ENCODE measurements at regions not wholly inside any gene's neighbourhood (a gene's known extent, or its start where the extent isn't known, plus 50 kb on each side); places are given as distances from the start of the nearest gene placed in this dataset.

DNA sequence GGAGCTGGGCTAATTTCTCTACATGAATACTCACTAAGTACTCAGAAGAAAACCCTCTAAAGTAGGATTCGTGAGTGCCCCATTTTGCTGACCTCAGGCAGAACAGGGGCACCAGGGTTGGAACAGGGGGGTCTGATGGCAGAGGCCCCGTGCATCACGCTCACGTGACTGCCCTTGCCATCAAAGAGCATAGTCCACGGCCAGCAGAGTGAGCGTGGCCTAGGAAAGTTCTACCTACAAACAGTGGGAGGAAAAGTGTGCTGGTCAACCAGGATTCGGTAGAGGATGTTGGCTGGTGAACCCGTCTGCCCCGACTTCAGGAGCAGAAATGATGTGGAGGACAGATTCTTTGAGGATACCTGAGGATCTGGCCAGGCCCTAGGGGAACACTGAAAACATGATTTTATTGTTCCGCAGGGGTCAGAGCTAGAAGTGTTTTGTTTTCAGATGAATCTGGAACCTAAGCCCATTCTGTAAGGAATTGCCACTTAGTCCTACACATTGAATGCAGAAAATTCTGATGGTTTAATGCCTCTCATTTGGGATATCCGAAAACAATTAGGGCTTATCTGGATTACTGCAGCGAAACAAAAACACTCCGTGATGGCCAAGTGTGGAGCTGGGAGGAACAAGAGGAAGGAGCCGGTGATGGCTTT is 138.8 kb upstream of the SHH start:
- peaks cover 3 to 17% (median 12%) of the 10 kb centered on the region in 4 donors for H3K4me1 ChIP-seq (ENCODE audit: control insufficient read depth in 4 of 4, insufficient read depth in 4 of 4, low read length in 3 of 4)
- H3K27ac ChIP-seq (ENCODE audit: low read depth in 1 of 2, low read length in 2 of 2): peak overlapping the region; percentile 72 to 86
- H3K27me3 ChIP-seq (ENCODE audit: control insufficient read depth in 4 of 4, insufficient read depth in 4 of 4, low read length in 3 of 4): no peaks in the 10 kb centered on the region
- TF ChIP-seq RAD21 (IDR thresholded peaks at IDR 0.05) (no peak), HNF4A (conservative IDR thresholded peaks at IDR 0.05) (peak in 1 of 2 donors; percentile 46), CTCF (IDR thresholded peaks at IDR 0.05; ENCODE audit: low read depth, low read length, missing input control) (no peak), FOXA1 (IDR thresholded peaks at IDR 0.05) (no peak)
- 74% methylated on average over 14 of the region's 14 CpGs for WGBS
- no peaks in the 10 kb centered on the region for H3K36me3 ChIP-seq (ENCODE audit: control insufficient read depth in 4 of 4, insufficient read depth in 3 of 4, low read depth in 1 of 4, low read length in 3 of 4)
- DNase-seq (ENCODE audit: low spot score): no peak
- H3K4me3 ChIP-seq (ENCODE audit: low read depth in 1 of 3, low read length in 3 of 3): no peak overlapping the region
- H3K9me3 ChIP-seq (ENCODE audit: control insufficient read depth in 4 of 4, low read length in 3 of 4): no peaks in the 10 kb centered on the region
- no peak overlapping the region for H3K9ac ChIP-seq (ENCODE audit: low read depth in 1 of 2, low read length in 2 of 2)

DNA sequence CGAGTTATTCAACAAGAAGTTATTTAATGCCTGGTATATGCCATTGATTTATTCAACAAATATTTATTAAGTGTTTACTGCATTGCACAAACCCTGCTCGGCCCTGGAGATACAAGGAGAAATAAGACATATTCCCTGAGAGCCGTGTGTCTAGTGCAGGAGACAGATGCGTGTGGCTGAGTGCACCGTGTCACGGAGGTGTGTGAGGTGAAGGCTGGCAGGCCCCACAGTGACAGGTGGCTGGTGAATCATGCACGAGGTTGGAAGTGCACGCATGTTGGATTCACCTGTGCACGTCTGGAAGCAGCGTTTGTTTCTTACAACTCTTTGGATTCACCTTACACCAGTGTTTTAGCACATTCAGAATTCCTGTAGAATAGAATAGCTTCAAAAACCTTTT is 136.6 kb upstream of the SHH start:
- TF ChIP-seq ZBTB33 (IDR thresholded peaks at IDR 0.05) (no peak), TAF1 (conservative IDR thresholded peaks at IDR 0.05) (no peak), RAD21 (IDR thresholded peaks at IDR 0.05) (no peak), HNF4A (conservative IDR thresholded peaks at IDR 0.05) (no peak), CTCF (IDR thresholded peaks at IDR 0.05; ENCODE audit: low read depth, low read length, missing input control) (no peak), HNF4G (IDR thresholded peaks at IDR 0.05) (no peak), YY1 (IDR thresholded peaks at IDR 0.05) (no peak), RXRA (IDR thresholded peaks at IDR 0.05) (no peak), MAX (IDR thresholded peaks at IDR 0.05) (no peak), EGR1 (IDR thresholded peaks at IDR 0.05; ENCODE audit: low read depth in 2 of 2) (no peak), SP1 (IDR thresholded peaks at IDR 0.05) (no peak)
- TF ChIP-seq, protein P1, sequence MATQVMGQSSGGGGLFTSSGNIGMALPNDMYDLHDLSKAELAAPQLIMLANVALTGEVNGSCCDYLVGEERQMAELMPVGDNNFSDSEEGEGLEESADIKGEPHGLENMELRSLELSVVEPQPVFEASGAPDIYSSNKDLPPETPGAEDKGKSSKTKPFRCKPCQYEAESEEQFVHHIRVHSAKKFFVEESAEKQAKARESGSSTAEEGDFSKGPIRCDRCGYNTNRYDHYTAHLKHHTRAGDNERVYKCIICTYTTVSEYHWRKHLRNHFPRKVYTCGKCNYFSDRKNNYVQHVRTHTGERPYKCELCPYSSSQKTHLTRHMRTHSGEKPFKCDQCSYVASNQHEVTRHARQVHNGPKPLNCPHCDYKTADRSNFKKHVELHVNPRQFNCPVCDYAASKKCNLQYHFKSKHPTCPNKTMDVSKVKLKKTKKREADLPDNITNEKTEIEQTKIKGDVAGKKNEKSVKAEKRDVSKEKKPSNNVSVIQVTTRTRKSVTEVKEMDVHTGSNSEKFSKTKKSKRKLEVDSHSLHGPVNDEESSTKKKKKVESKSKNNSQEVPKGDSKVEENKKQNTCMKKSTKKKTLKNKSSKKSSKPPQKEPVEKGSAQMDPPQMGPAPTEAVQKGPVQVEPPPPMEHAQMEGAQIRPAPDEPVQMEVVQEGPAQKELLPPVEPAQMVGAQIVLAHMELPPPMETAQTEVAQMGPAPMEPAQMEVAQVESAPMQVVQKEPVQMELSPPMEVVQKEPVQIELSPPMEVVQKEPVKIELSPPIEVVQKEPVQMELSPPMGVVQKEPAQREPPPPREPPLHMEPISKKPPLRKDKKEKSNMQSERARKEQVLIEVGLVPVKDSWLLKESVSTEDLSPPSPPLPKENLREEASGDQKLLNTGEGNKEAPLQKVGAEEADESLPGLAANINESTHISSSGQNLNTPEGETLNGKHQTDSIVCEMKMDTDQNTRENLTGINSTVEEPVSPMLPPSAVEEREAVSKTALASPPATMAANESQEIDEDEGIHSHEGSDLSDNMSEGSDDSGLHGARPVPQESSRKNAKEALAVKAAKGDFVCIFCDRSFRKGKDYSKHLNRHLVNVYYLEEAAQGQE (IDR thresholded peaks at IDR 0.05): no peak
- Histone ChIP-seq H3K4me1 (ENCODE audit: control insufficient read depth in 4 of 4, insufficient read depth in 4 of 4, low read length in 3 of 4) (peaks cover 3 to 17% (median 12%) of the 10 kb centered on the region in 4 donors), H3K27ac (ENCODE audit: low read depth in 1 of 2, low read length in 2 of 2) (no peak overlapping the region), H3K9ac (ENCODE audit: low read depth in 1 of 2, low read length in 2 of 2) (no peak overlapping the region), H3K36me3 (ENCODE audit: control insufficient read depth in 4 of 4, insufficient read depth in 3 of 4, low read depth in 1 of 4, low read length in 3 of 4) (no peaks in the 10 kb centered on the region), H3K4me3 (ENCODE audit: low read depth in 1 of 3, low read length in 3 of 3) (no peak overlapping the region), H3K27me3 (ENCODE audit: control insufficient read depth in 4 of 4, insufficient read depth in 4 of 4, low read length in 3 of 4) (peaks cover 0 to 2% (median 0%) of the 10 kb centered on the region in 4 donors), H3K9me3 (ENCODE audit: control insufficient read depth in 4 of 4, low read length in 3 of 4) (no peaks in the 10 kb centered on the region)
- 87% methylated on average over 10 of the region's 10 CpGs for WGBS
- DNase-seq (ENCODE audit: low spot score): no peak
